OCI-LY3 (cell line): ENCODE measurements at regions not wholly inside any gene's neighbourhood (a gene's known extent, or its start where the extent isn't known, plus 50 kb on each side); places are given as distances from the start of the nearest gene placed in this dataset.

Experiments
- H2AFZ ChIP-seq: fragments of 200-600, 300-600 bp; shearing (Covaris generic); 2 replicates; pipeline ENCODE4 v1.6.0; 2014; ENCODE audit warnings: antibody characterized with exemption, low read depth, low read length
- H3K27ac ChIP-seq: fragments of 200-600, 300-600 bp; sonication (generic); 2 replicates; pipeline ENCODE4 v1.5.1; 2014; ENCODE audit warnings: mild to moderate bottlenecking, low read length, moderate library complexity, mixed read lengths
- H3K27me3 ChIP-seq: fragments of 200-600, 300-600 bp; sonication (generic); 2 replicates; pipeline ENCODE4 v1.6.1; 2014; ENCODE audit warnings: low read depth, low read length, mixed read lengths
- H3K36me3 ChIP-seq: fragments of 200-600, 300-600 bp; sonication (generic); replicated peaks from 2 replicates; pipeline ENCODE3; 2014; ENCODE audit warnings: low read depth, low read length, mixed read lengths
- H3K4me1 ChIP-seq: fragments of 300-600, 200-600 bp; sonication (generic); 2 replicates; pipeline ENCODE4 v1.6.1; 2014; ENCODE audit warnings: low read length, mixed read lengths
- H3K4me2 ChIP-seq: fragments of 200-600, 300-600 bp; sonication (generic); 2 replicates; pipeline ENCODE4 v1.6.1; 2014; ENCODE audit warnings: low read length, mixed read lengths
- H3K4me3 ChIP-seq: fragments of 300-600, 200-600 bp; sonication (generic); 2 replicates; pipeline ENCODE4 v1.5.1; 2014; ENCODE audit warnings: antibody characterized with exemption, mild to moderate bottlenecking, low read length, moderate library complexity
- H3K79me2 ChIP-seq: fragments of 300-600, 200-600 bp; shearing (Covaris generic); 2 replicates; pipeline ENCODE4 v1.6.1; 2014; ENCODE audit warnings: mild to moderate bottlenecking, low read length, mixed read lengths
- H3K9ac ChIP-seq: fragments of 300-600, 200-600 bp; shearing (Covaris generic); 2 replicates; pipeline ENCODE4 v1.6.0; 2014; ENCODE audit warnings: mild to moderate bottlenecking, low read length, moderate library complexity
- H3K9me3 ChIP-seq: fragments of 200-600, 300-600 bp; shearing (Covaris generic); 2 replicates; pipeline ENCODE4 v1.6.1; 2014; ENCODE audit warnings: low read length, mixed read lengths; ENCODE audit not compliant: insufficient read depth
- H4K20me1 ChIP-seq: fragments of 200-600, 300-600 bp; sonication (generic); 2 replicates; pipeline ENCODE4 v1.6.1; 2016; ENCODE audit warnings: low read length, mixed read lengths; ENCODE audit not compliant: insufficient read depth
- CTCF ChIP-seq: fragments of 200-600, 300-600 bp; sonication (generic); IDR thresholded peaks from 2 replicates; pipeline ENCODE4 v1.5.1; 2014; ENCODE audit warnings: antibody characterized with exemption, low read length, low read depth
- EZH2phosphoT487 ChIP-seq: fragments of 200-600 bp; shearing (Covaris generic); IDR thresholded peaks from 2 replicates; pipeline ENCODE4 v1.6.1; 2018; ENCODE audit warnings: antibody characterized with exemption, mixed run types, low read depth

GRCh38 chr3:14282706-14283075 is 104.1 kb downstream of the LSM3 start:
- Histone ChIP-seq H3K9ac (no peak overlapping the region), H3K36me3 (no peaks in the 10 kb centered on the region), H3K27me3 (peaks cover 13% of the 10 kb centered on the region; the same call in 1 of the 2 replicates), H3K4me2 (no peak overlapping the region), H3K4me3 (no peak overlapping the region), H2AFZ (no peak overlapping the region), H3K9me3 (no peaks in the 10 kb centered on the region), H3K79me2 (no peaks in the 10 kb centered on the region), H3K27ac (no peak overlapping the region), H4K20me1 (no peaks in the 10 kb centered on the region), H3K4me1 (no peaks in the 10 kb centered on the region)
- TF ChIP-seq CTCF (no peak), EZH2phosphoT487 (no peak)

DNA sequence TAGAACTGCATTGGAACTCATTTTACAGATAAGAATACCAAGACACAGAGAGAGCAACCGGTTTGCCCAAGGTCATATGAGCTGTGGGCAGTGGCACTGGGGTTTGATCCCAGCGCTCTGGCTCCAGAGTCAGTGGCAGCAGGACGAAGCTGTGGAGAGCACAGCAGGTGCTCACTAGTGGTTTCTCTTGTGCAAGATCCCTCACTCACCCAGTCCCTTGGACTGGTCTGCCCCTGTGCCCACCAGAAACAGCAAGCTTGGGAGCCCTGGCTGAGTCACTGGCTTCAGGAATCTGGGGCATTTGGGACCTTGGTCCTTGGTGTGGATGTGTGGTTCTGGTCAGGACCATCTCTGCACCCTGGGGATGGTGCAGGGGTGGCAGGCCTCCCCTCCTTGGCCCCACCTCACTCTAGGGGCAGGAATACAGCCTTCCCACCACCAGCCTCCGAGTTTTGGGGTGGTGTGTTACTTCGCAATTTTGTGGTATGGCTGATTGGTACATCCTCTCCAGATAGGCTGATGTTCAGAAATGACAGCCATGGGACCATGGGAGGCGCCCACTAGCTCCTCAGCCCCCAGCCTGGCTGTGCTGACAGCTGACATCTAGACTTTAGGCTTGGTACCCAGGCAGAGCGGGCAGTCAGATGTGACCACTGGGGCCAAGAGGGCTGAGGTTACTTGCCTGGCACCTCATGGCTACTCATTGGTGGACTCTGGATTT is 104.6 kb downstream of the LSM3 start:
- Histone ChIP-seq H3K27ac (no peak overlapping the region), H4K20me1 (no peaks in the 10 kb centered on the region), H3K4me1 (no peaks in the 10 kb centered on the region), H3K79me2 (no peaks in the 10 kb centered on the region), H3K9me3 (no peaks in the 10 kb centered on the region), H3K36me3 (no peaks in the 10 kb centered on the region), H2AFZ (no peak overlapping the region), H3K9ac (no peak overlapping the region), H3K27me3 (peaks cover 16% of the 10 kb centered on the region), H3K4me3 (no peak overlapping the region), H3K4me2 (no peak overlapping the region)
- no peak for TF ChIP-seq EZH2phosphoT487
- no peak for TF ChIP-seq CTCF

GRCh38 chr3:14283813-14284438 is 105.3 kb downstream of the LSM3 start:
- Histone ChIP-seq H3K27me3 (peaks cover 23% of the 10 kb centered on the region), H3K9ac (no peak overlapping the region), H3K4me1 (no peaks in the 10 kb centered on the region), H3K36me3 (no peaks in the 10 kb centered on the region), H3K4me2 (no peak overlapping the region), H4K20me1 (no peaks in the 10 kb centered on the region), H3K79me2 (no peaks in the 10 kb centered on the region), H3K9me3 (no peaks in the 10 kb centered on the region), H3K4me3 (no peak overlapping the region), H2AFZ (no peak overlapping the region), H3K27ac (no peak overlapping the region)
- no peak for TF ChIP-seq EZH2phosphoT487
- no peak for TF ChIP-seq CTCF

GRCh38 chr3:14284694-14285547 is 106.3 kb downstream of the LSM3 start:
- Histone ChIP-seq H3K27me3 (peaks cover 33% of the 10 kb centered on the region), H3K9me3 (no peaks in the 10 kb centered on the region), H3K27ac (no peak overlapping the region), H2AFZ (no peak overlapping the region), H3K4me2 (no peak overlapping the region), H3K9ac (no peak overlapping the region), H3K79me2 (no peaks in the 10 kb centered on the region), H3K4me3 (no peak overlapping the region), H4K20me1 (no peaks in the 10 kb centered on the region), H3K4me1 (no peaks in the 10 kb centered on the region), H3K36me3 (no peaks in the 10 kb centered on the region)
- no peak for TF ChIP-seq CTCF
- no peak for TF ChIP-seq EZH2phosphoT487
